Right lobe of liver (tissue), 4 donors: ENCODE measurements at regions not wholly inside any gene's neighbourhood (a gene's known extent, or its start where the extent isn't known, plus 50 kb on each side); places are given as distances from the start of the nearest gene placed in this dataset.
"Not testable (repeated sequence)": the region's sequence is repeated elsewhere in the genome, so short reads cannot be mapped to it uniquely, and the experiment has no call there.

Experiments
- POLR2A ChIP-seq: fragments of 450-650 bp; IDR thresholded peaks from one replicate; pipeline ENCODE4 v1.6.1; 2017; ENCODE audit warnings: antibody characterized with exemption, mild to moderate bottlenecking
- TF ChIP-seq, protein P1 (sequence below), 4 donors: fragments of 200-600 bp in 3 of 4; fragments of 450-650 bp in 1 of 4; IDR thresholded peaks; one replicate each; pipeline versions ENCODE4 v1.5.1 to v1.8.0; 2016 to 2022; ENCODE audit warnings: antibody characterized with exemption in 4 of 4, mild to moderate bottlenecking in 2 of 4
- donor health status: DM: no; HTN: no; CAD: no.
- donor health status: DM: no; HTN: no; CAD: no.
- donor health status: DM: no; HTN: yes; CAD: no.

DNA sequence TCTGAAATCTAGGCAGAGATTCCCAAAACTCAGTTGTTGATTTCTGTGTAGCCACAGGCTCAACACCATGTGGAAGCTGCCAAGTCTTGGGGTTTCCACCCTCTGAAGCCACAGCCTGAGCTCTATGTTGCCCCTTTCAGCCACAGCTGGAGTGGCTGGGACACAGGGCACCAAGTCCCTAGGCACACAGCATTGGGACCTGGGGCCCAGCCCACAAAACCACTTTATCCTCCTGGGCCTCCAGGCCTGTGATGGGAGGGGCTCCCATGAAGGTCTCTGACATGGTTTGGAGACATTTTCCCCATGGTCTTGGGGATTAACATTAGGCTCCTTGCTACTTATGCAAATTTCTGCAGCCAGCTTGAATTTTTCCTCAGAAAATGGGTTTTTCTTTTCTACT is 186.0 kb upstream of the SPOPL start:
- not testable (repeated sequence) for TF ChIP-seq POLR2A
- TF ChIP-seq, protein P1, sequence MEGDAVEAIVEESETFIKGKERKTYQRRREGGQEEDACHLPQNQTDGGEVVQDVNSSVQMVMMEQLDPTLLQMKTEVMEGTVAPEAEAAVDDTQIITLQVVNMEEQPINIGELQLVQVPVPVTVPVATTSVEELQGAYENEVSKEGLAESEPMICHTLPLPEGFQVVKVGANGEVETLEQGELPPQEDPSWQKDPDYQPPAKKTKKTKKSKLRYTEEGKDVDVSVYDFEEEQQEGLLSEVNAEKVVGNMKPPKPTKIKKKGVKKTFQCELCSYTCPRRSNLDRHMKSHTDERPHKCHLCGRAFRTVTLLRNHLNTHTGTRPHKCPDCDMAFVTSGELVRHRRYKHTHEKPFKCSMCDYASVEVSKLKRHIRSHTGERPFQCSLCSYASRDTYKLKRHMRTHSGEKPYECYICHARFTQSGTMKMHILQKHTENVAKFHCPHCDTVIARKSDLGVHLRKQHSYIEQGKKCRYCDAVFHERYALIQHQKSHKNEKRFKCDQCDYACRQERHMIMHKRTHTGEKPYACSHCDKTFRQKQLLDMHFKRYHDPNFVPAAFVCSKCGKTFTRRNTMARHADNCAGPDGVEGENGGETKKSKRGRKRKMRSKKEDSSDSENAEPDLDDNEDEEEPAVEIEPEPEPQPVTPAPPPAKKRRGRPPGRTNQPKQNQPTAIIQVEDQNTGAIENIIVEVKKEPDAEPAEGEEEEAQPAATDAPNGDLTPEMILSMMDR (IDR thresholded peaks at IDR 0.05) = not testable (repeated sequence)
